ENCODE measurements at regions not wholly inside any gene's neighbourhood (a gene's known extent, or its start where the extent isn't known, plus 50 kb on each side); places are given as distances from the start of the nearest gene placed in this dataset.
"Not testable (repeated sequence)": the region's sequence is repeated elsewhere in the genome, so short reads cannot be mapped to it uniquely, and the experiment has no call there.

- DNase-seq, result no peak
Observed at GRCh38 chr12:131321988-131322387, 368.3 kb downstream of the ADGRD1 start.

- not testable (repeated sequence) for DNase-seq
Observed at GRCh38 chr12:131322460-131322859, 368.8 kb downstream of the ADGRD1 start.

GRCh38 chr12:131323879-131324278 lies 370.2 kb downstream of the ADGRD1 start:
- DNase-seq, result no peak

GRCh38 chr12:131327521-131328488 lies 374.1 kb downstream of the ADGRD1 start:
- DNase-seq, result no peak

GRCh38 chr12:131328861-131329845 lies 375.4 kb downstream of the ADGRD1 start:
- DNase-seq, result not testable (repeated sequence)

- no peak for DNase-seq
Observed at GRCh38 chr12:131330106-131330815, 376.6 kb downstream of the ADGRD1 start.

- no peak for DNase-seq
Observed at GRCh38 chr12:131331148-131331750, 377.5 kb downstream of the ADGRD1 start.

GRCh38 chr12:131332224-131332623 lies 378.5 kb downstream of the ADGRD1 start:
- no peak for DNase-seq

GRCh38 chr12:131333136-131333535 lies 377.8 kb upstream of the SFSWAP start:
- no peak for DNase-seq

- DNase-seq, result no peak
Observed at GRCh38 chr12:131333621-131334440, 377.1 kb upstream of the SFSWAP start.

- DNase-seq, result no peak
Observed at GRCh38 chr12:131334835-131335234, 376.1 kb upstream of the SFSWAP start.

GRCh38 chr12:131335456-131335855 lies 375.4 kb upstream of the SFSWAP start:
- DNase-seq, result no peak

- DNase-seq, result not testable (repeated sequence)
Observed at GRCh38 chr12:131337861-131338260, 373.0 kb upstream of the SFSWAP start.

GRCh38 chr12:131340616-131341210 lies 370.2 kb upstream of the SFSWAP start:
- no peak for DNase-seq

GRCh38 chr12:131341608-131342007 lies 369.3 kb upstream of the SFSWAP start:
- not testable (repeated sequence) for DNase-seq

GRCh38 chr12:131343436-131343835 lies 367.5 kb upstream of the SFSWAP start:
- not testable (repeated sequence) for DNase-seq

- not testable (repeated sequence) for DNase-seq
Observed at GRCh38 chr12:131344715-131345520, 366.0 kb upstream of the SFSWAP start.

- no peak for DNase-seq
Observed at GRCh38 chr12:131345521-131346436, 365.1 kb upstream of the SFSWAP start.
